K562 (cell line): ENCODE measurements at regions not wholly inside any gene's neighbourhood (a gene's known extent, or its start where the extent isn't known, plus 50 kb on each side); places are given as distances from the start of the nearest gene placed in this dataset.

Experiments used
- ATAC-seq: fragments of 200-7000 bp; cut with Tn5 transposase; 3 replicates; pipeline ENCODE4 v1.9.1; 2020; ENCODE audit warnings: moderate library complexity
- BruUV-seq: library from RNA; stranded (reverse); fragments of 400-500 nt; replicated peaks from 2 replicates; lab custom pipeline; 2021; lab: Mats Ljungman, UMichigan
- CTCF ChIA-PET: fragments of 300-600 bp; formaldehyde crosslinking; extraction: SDS; loops from one replicate; lab custom pipeline; 2021; ENCODE audit warnings: low intra/inter-chr PET ratio; lab: Yijun Ruan, JAX
- POLR2A ChIA-PET: fragments of 300-600, 350-650 bp; sonication (Branson Sonifier 250); formaldehyde crosslinking; extraction: SDS; loops from one replicate; lab custom pipeline; 2021; ENCODE audit warnings: antibody characterized with exemption, inconsistent platforms; lab: Yijun Ruan, JAX
- DNase-seq, 4 experiments: peaks; one replicate each; pipeline versions ENCODE4 v3.0.0 to v3.0.0-alpha.2; 2011 to 2018; ENCODE audit warnings: low spot score in 3 of 4, mixed read lengths in 3 of 4; ENCODE audit errors: extremely low read depth in 1 of 4
- FAIRE-seq: peaks from 2 replicates; lab custom pipeline; 2011; peaks lifted over from hg19 to GRCh38; lab: Jason Lieb, UNC
- H2AFZ ChIP-seq: 2 replicates; pipeline ENCODE4 v1.6.0; 2011; ENCODE audit warnings: low read depth, low read length, control low read depth, inconsistent platforms
- H3K27ac ChIP-seq: fragments of 200-600 bp; 3 replicates; pipeline ENCODE4 v1.8.0; 2011; ENCODE audit warnings: low read depth, mild to moderate bottlenecking, control low read depth, inconsistent platforms, low read length, moderate library complexity, mixed read lengths; ENCODE audit errors: extremely low read depth
- H3K27me3 ChIP-seq, 2 experiments: fragments of 300-600 bp in 1 of 2; 2 replicates in 1 of 2; 3 replicates in 1 of 2; pipeline versions ENCODE4 v1.6.0 to v1.8.0; 2011; ENCODE audit warnings: inconsistent platforms in 2 of 2, low read length in 2 of 2, mild to moderate bottlenecking in 1 of 2, mixed read lengths in 1 of 2, moderate library complexity in 1 of 2; ENCODE audit not compliant: control insufficient read depth in 2 of 2, insufficient read depth in 2 of 2
- H3K36me3 ChIP-seq: fragments of 300-600 bp; 3 replicates; pipeline ENCODE4 v1.8.0; 2011; ENCODE audit warnings: mild to moderate bottlenecking, low read length, inconsistent platforms; ENCODE audit not compliant: control insufficient read depth, insufficient read depth
- H3K4me1 ChIP-seq, 2 experiments: fragments of 200-600 bp in 1 of 2; replicated peaks in 1 of 2; 2 replicates in 1 of 2; 3 replicates in 1 of 2; pipeline versions ENCODE4 v1.5.1 to v1.8.0; 2011; ENCODE audit warnings: inconsistent platforms in 2 of 2, low read length in 2 of 2, mild to moderate bottlenecking in 1 of 2, mixed read lengths in 1 of 2, moderate library complexity in 1 of 2; ENCODE audit not compliant: control insufficient read depth in 2 of 2, insufficient read depth in 2 of 2
- H3K4me2 ChIP-seq: 2 replicates; pipeline ENCODE4 v1.6.1; 2011; ENCODE audit warnings: low read length, control low read depth, inconsistent platforms, mixed read lengths; ENCODE audit not compliant: insufficient read depth
- H3K4me3 ChIP-seq: fragments of 200-600 bp; sonication (generic), shearing (Covaris generic); 2 replicates; pipeline ENCODE4 v1.5.1; 2016; ENCODE audit warnings: control low read depth, inconsistent platforms
- H3K79me2 ChIP-seq: fragments of 200-600 bp; 3 replicates; pipeline ENCODE4 v1.8.0; 2011; ENCODE audit warnings: low read length, inconsistent platforms; ENCODE audit not compliant: control insufficient read depth, insufficient read depth
- H3K9ac ChIP-seq, 2 experiments: 2 replicates each; pipeline versions ENCODE4 v1.6.0 to v1.6.1; 2011; ENCODE audit warnings: low read depth in 2 of 2, low read length in 2 of 2, control low read depth in 1 of 2, inconsistent platforms in 1 of 2, mild to moderate bottlenecking in 1 of 2, mixed read lengths in 1 of 2; ENCODE audit not compliant: insufficient read depth in 1 of 2
- H3K9me1 ChIP-seq: one replicate; pipeline ENCODE4 v1.6.0; 2011; ENCODE audit warnings: inconsistent platforms, mild to moderate bottlenecking, low read length, moderate library complexity; ENCODE audit not compliant: control insufficient read depth, insufficient read depth
- H3K9me3 ChIP-seq: replicated peaks from 2 replicates; pipeline ENCODE4 v1.5.1; 2011; ENCODE audit warnings: low read depth, low read length, inconsistent platforms; ENCODE audit not compliant: control insufficient read depth, insufficient read depth
- H4K20me1 ChIP-seq: replicated peaks from 2 replicates; pipeline ENCODE4 v1.6.1; 2011; ENCODE audit warnings: low read length, inconsistent platforms, mixed read lengths; ENCODE audit not compliant: control insufficient read depth, insufficient read depth
- BCL6 ChIP-seq: fragments of 250-450 bp; sonication (Bioruptor Pico); IDR thresholded peaks from 2 replicates; pipeline ENCODE4 v1.4.0; 2020
- GABPA ChIP-seq: fragments of 200-800 bp; sonication (Bioruptor generic); conservative IDR thresholded peaks from 2 replicates; pipeline ENCODE4 v1.6.1; 2016; ENCODE audit warnings: low read depth, missing genetic modification characterization, missing compliant biosample characterization
- GATA2 ChIP-seq: sonication (generic); formaldehyde crosslinking; IDR thresholded peaks from 2 replicates; pipeline ENCODE4 v1.4.0; 2020; ENCODE audit warnings: mild to moderate bottlenecking, missing genetic modification reagents
- NELFE ChIP-seq: IDR thresholded peaks from 2 replicates; pipeline ENCODE4 v1.6.1; 2011; ENCODE audit warnings: mild to moderate bottlenecking; ENCODE audit not compliant: insufficient read depth, insufficient read length
- POLR2A ChIP-seq: fragments of 450-650 bp; conservative IDR thresholded peaks from 2 replicates; pipeline ENCODE4 v1.6.1; 2016
- RCOR1 ChIP-seq, 2 experiments: IDR thresholded peaks; 2 replicates each; pipeline ENCODE4 v1.6.1; 2012; ENCODE audit warnings: low read depth in 2 of 2, low read length in 2 of 2, borderline replicate concordance in 1 of 2, improper control_type of control experiment in 1 of 2
- TAF9B ChIP-seq: fragments of 450-650 bp; IDR thresholded peaks from 2 replicates; pipeline ENCODE4 v1.6.1; 2018; ENCODE audit warnings: mild to moderate bottlenecking; ENCODE audit not compliant: partially characterized antibody
- in situ Hi-C: fragments of 300-500 bp; cut with MboI; formaldehyde crosslinking; loops from 4 replicates; pipeline ENCODE4 v1.15.0; 2018; ENCODE audit warnings: inconsistent platforms, mixed read lengths
- intact Hi-C: fragments of 100-400 bp; cut with micrococcal nuclease; formaldehyde crosslinking; loops from 2 replicates; pipeline ENCODE4 v1.14.2; 2022
- TF ChIP-seq, protein P1 (sequence below), 2 experiments: fragments of 450-650 bp; IDR thresholded peaks; 2 replicates each; pipeline ENCODE4 v1.6.1; 2018; ENCODE audit warnings: mild to moderate bottlenecking in 2 of 2, low read depth in 1 of 2; ENCODE audit not compliant: partially characterized antibody in 2 of 2
- TF ChIP-seq, protein P2 (sequence below): fragments of 250-450 bp; sonication (Bioruptor Pico); IDR thresholded peaks from 2 replicates; pipeline ENCODE4 v1.8.0; 2022; ENCODE audit warnings: moderate library complexity, mild to moderate bottlenecking, inconsistent platforms

DNA sequence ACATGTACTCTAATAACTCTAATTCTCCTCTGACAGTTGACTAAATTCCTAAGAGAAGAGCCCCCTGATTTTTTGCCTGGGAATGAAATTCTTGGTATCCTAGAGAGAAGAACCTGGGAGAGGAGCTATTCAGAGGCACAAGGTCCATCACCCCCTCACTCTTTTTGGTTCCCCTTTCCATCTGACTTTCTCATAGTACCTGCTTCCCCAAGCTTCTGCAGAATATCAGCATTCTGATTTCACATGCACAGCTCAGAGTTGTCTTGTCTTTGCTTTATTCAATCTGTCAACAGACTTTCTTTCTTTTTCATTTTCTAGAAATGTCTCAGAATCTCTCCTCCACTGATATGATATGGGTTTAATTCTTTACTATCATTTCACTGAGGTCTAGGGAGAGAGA is 141.5 kb upstream of the FBXL17 start:
- H2AFZ ChIP-seq: no peak overlapping the region
- H3K27ac ChIP-seq: no peak overlapping the region
- no peaks in the 10 kb centered on the region for H3K36me3 ChIP-seq
- no peak for ATAC-seq
- ChIA-PET POLR2A (no interaction called here), CTCF (no interaction called here)
- H3K9me3 ChIP-seq: peaks cover 6% of the 10 kb centered on the region; the same call in 1 of the 2 replicates
- H3K27me3 ChIP-seq: no peaks in the 10 kb centered on the region
- in situ Hi-C loops: no loop called here
- intact Hi-C loops: loop anchor here (5.0 to 10.0 kb wide), 4 partner anchors 104 to 951 kb away; partner anchors contain the start of gene FER
- H3K9ac ChIP-seq: no peak overlapping the region
- no peaks in the 10 kb centered on the region for H3K9me1 ChIP-seq
- no peaks in the 10 kb centered on the region for H4K20me1 ChIP-seq
- BruUV-seq: no TSS peak
- no peak for FAIRE-seq
- H3K4me2 ChIP-seq: no peak overlapping the region
- H3K4me1 ChIP-seq: peaks cover 0 to 7% of the 10 kb centered on the region in 2 experiments; a peak in 1 of 5 replicates
- H3K79me2 ChIP-seq: no peaks in the 10 kb centered on the region
- H3K4me3 ChIP-seq: no peak overlapping the region
- DNase-seq: no peak
- TF ChIP-seq POLR2A (no peak), GABPA (tag) (no peak), TAF9B (no peak), BCL6 (no peak), GATA2 (CRISPR knock-in tag) (no peak), NELFE (no peak), RCOR1 (IDR thresholded peaks at IDR 0.05; ENCODE audit: borderline replicate concordance in 1 of 2, low read depth in 2 of 2, low read length in 2 of 2) (no peak)
- TF ChIP-seq, protein P1, sequence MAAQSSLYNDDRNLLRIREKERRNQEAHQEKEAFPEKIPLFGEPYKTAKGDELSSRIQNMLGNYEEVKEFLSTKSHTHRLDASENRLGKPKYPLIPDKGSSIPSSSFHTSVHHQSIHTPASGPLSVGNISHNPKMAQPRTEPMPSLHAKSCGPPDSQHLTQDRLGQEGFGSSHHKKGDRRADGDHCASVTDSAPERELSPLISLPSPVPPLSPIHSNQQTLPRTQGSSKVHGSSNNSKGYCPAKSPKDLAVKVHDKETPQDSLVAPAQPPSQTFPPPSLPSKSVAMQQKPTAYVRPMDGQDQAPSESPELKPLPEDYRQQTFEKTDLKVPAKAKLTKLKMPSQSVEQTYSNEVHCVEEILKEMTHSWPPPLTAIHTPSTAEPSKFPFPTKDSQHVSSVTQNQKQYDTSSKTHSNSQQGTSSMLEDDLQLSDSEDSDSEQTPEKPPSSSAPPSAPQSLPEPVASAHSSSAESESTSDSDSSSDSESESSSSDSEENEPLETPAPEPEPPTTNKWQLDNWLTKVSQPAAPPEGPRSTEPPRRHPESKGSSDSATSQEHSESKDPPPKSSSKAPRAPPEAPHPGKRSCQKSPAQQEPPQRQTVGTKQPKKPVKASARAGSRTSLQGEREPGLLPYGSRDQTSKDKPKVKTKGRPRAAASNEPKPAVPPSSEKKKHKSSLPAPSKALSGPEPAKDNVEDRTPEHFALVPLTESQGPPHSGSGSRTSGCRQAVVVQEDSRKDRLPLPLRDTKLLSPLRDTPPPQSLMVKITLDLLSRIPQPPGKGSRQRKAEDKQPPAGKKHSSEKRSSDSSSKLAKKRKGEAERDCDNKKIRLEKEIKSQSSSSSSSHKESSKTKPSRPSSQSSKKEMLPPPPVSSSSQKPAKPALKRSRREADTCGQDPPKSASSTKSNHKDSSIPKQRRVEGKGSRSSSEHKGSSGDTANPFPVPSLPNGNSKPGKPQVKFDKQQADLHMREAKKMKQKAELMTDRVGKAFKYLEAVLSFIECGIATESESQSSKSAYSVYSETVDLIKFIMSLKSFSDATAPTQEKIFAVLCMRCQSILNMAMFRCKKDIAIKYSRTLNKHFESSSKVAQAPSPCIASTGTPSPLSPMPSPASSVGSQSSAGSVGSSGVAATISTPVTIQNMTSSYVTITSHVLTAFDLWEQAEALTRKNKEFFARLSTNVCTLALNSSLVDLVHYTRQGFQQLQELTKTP (IDR thresholded peaks at IDR 0.05; ENCODE audit: low read depth in 1 of 2, partially characterized antibody in 2 of 2): no peak
- TF ChIP-seq, protein P2, sequence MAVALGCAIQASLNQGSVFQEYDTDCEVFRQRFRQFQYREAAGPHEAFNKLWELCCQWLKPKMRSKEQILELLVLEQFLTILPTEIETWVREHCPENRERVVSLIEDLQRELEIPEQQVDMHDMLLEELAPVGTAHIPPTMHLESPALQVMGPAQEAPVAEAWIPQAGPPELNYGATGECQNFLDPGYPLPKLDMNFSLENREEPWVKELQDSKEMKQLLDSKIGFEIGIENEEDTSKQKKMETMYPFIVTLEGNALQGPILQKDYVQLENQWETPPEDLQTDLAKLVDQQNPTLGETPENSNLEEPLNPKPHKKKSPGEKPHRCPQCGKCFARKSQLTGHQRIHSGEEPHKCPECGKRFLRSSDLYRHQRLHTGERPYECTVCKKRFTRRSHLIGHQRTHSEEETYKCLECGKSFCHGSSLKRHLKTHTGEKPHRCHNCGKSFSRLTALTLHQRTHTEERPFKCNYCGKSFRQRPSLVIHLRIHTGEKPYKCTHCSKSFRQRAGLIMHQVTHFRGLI (CRISPR knock-in tag): no peak
